ENCODE measurements at regions not wholly inside any gene's neighbourhood (a gene's known extent, or its start where the extent isn't known, plus 50 kb on each side); places are given as distances from the start of the nearest gene placed in this dataset.

- TF ChIP-seq CTCF (conservative IDR thresholded peaks at IDR 0.05): no peak
- no peak for TF ChIP-seq ZFX (IDR thresholded peaks at IDR 0.05)
Measured at GRCh38 chr11:23494981-23495380, 634.7 kb upstream of the CCDC179 start.

Data from C4-2B (cell line).